ENCODE measurements at regions not wholly inside any gene's neighbourhood (a gene's known extent, or its start where the extent isn't known, plus 50 kb on each side); places are given as distances from the start of the nearest gene placed in this dataset.

GRCh38 chr11:121953122-121953521, 162.9 kb downstream of the BLID start:
- Histone ChIP-seq H3K27ac (ENCODE audit: low read length) (no peak overlapping the region), H3K9me3 (ENCODE audit: control insufficient read depth, insufficient read depth, low read depth, low read length) (no peaks in the 10 kb centered on the region), H3K4me1 (ENCODE audit: control insufficient read depth, insufficient read depth, low read length) (no peaks in the 10 kb centered on the region), H3K36me3 (ENCODE audit: control insufficient read depth, insufficient read depth, low read length) (no peaks in the 10 kb centered on the region), H3K4me3 (ENCODE audit: low read depth in 2 of 2, low read length in 2 of 2) (no peak overlapping the region), H3K27me3 (ENCODE audit: control insufficient read depth, insufficient read depth, low read length) (no peaks in the 10 kb centered on the region; the same call in 1 of the 2 replicates)
- no TSS peak for BruUV-seq (replicated peaks)
- intact Hi-C loops (cut with micrococcal nuclease; ENCODE audit: unreplicated experiment) (no loop called here), in situ Hi-C loops (cut with HindIII; ENCODE audit: low pct_unique_long_range_greater_than_20kb, low sequenced_read_pairs) (no loop called here)
- ATAC-seq (no peak), DNase-seq (ENCODE audit: low read depth, low spot score) (no peak)
- POLR2A ChIA-PET, result no interaction called here
- no peak for TF ChIP-seq POLR2AphosphoS5 (IDR thresholded peaks at IDR 0.05; ENCODE audit: low read depth, low read length)
- TF ChIP-seq SIN3A (IDR thresholded peaks at IDR 0.05; ENCODE audit: borderline replicate concordance, insufficient read depth, low read depth, low read length), result no peak
- no peak for TF ChIP-seq TCF7L2 (IDR thresholded peaks at IDR 0.05; ENCODE audit: low read depth, low read length)
- TF ChIP-seq REST (IDR thresholded peaks at IDR 0.05; ENCODE audit: insufficient read depth in 1 of 2, low read depth in 2 of 2, low read length in 1 of 2), result no peak
- TF ChIP-seq CTCF (IDR thresholded peaks at IDR 0.05), result no peak
- CTCF ChIA-PET, result no interaction called here

DNA sequence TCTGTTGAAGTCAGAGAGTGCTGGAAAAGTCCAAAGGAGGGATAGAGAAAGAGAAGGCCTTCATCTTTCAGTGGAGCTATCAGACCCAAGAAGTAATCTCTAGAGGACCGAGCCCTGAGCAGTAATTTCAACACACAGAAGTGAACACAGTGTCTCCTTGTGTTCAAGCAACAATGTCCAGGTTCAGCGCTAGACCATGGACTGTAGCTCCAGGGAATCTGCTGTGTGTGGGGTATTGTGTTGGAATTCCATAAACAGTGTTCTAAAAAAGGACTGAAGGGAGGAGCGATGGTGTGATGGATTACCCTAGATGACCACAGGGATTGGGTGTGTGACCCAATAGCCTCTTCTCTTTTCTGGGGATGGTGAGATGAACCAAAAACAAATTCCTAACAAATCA, 165.9 kb downstream of the BLID start:
- intact Hi-C loops (cut with micrococcal nuclease; ENCODE audit: unreplicated experiment), result no loop called here
- DNase-seq (ENCODE audit: low read depth, low spot score) (no peak), ATAC-seq (no peak)
- no peaks in the 10 kb centered on the region for H3K36me3 ChIP-seq (ENCODE audit: control insufficient read depth, insufficient read depth, low read length)
- peaks cover 15% of the 10 kb centered on the region; the same call in 1 of the 2 replicates for H3K9me3 ChIP-seq (ENCODE audit: control insufficient read depth, insufficient read depth, low read depth, low read length)
- ChIA-PET CTCF (no interaction called here), POLR2A (no interaction called here)
- no peak for TF ChIP-seq POLR2AphosphoS5 (IDR thresholded peaks at IDR 0.05; ENCODE audit: low read depth, low read length)
- no peak for TF ChIP-seq REST (IDR thresholded peaks at IDR 0.05; ENCODE audit: insufficient read depth in 1 of 2, low read depth in 2 of 2, low read length in 1 of 2)
- TF ChIP-seq SIN3A (IDR thresholded peaks at IDR 0.05; ENCODE audit: borderline replicate concordance, insufficient read depth, low read depth, low read length), result no peak
- TF ChIP-seq TCF7L2 (IDR thresholded peaks at IDR 0.05; ENCODE audit: low read depth, low read length), result no peak
- TF ChIP-seq CTCF (IDR thresholded peaks at IDR 0.05), result no peak
- H3K4me3 ChIP-seq (ENCODE audit: low read depth in 2 of 2, low read length in 2 of 2), result no peak overlapping the region
- H3K27me3 ChIP-seq (ENCODE audit: control insufficient read depth, insufficient read depth, low read length), result no peaks in the 10 kb centered on the region; the same call in 1 of the 2 replicates
- no peaks in the 10 kb centered on the region for H3K4me1 ChIP-seq (ENCODE audit: control insufficient read depth, insufficient read depth, low read length)
- H3K27ac ChIP-seq (ENCODE audit: low read length), result no peak overlapping the region
- in situ Hi-C loops (cut with HindIII; ENCODE audit: low pct_unique_long_range_greater_than_20kb, low sequenced_read_pairs), result no loop called here
- no TSS peak for BruUV-seq (replicated peaks)

Data from Panc1 (cell line).